Common myeloid progenitor, CD34-positive (primary cell): ENCODE measurements at regions not wholly inside any gene's neighbourhood (a gene's known extent, or its start where the extent isn't known, plus 50 kb on each side); places are given as distances from the start of the nearest gene placed in this dataset.

Experiments
- CTCF ChIA-PET: fragments of 350-600 bp; sonication (Branson Sonifier 250); formaldehyde crosslinking; loops from one replicate; lab custom pipeline; 2021; ENCODE audit warnings: antibody characterized with exemption; lab: Charles Lee
- POLR2A ChIA-PET: fragments of 350-600 bp; sonication (Branson Sonifier 250); formaldehyde crosslinking; loops from one replicate; lab custom pipeline; 2021; ENCODE audit warnings: antibody characterized with exemption; lab: Charles Lee
- DNase-seq, 3 donors: peaks; one replicate each; pipeline versions ENCODE4 v3.0.0 to v3.0.0-alpha.2; 2013
- H3K27ac ChIP-seq, 2 experiments: 1 replicate in 1 of 2; 2 replicates in 1 of 2; pipeline ENCODE4 v1.7.0; 2013; ENCODE audit warnings: inconsistent platforms in 2 of 2, low read length in 2 of 2, mild to moderate bottlenecking in 2 of 2, low read depth in 1 of 2, moderate library complexity in 1 of 2; ENCODE audit not compliant: severe bottlenecking in 2 of 2, insufficient read depth in 1 of 2, poor library complexity in 1 of 2
- H3K27me3 ChIP-seq, 5 experiments: replicated peaks in 2 of 5; 1 replicate in 3 of 5; 2 replicates in 2 of 5; pipeline versions ENCODE4 v1.6.1 to v1.7.0; 2013; ENCODE audit warnings: low read length in 4 of 5, mild to moderate bottlenecking in 2 of 5, moderate library complexity in 2 of 5, inconsistent platforms in 1 of 5; ENCODE audit not compliant: insufficient read depth in 5 of 5, control insufficient read depth in 4 of 5
- H3K36me3 ChIP-seq, 4 experiments: 1 replicate in 2 of 4; 2 replicates in 2 of 4; pipeline versions ENCODE4 v1.6.1 to v1.7.0; 2013; ENCODE audit warnings: low read length in 3 of 4, control low read depth in 1 of 4, mild to moderate bottlenecking in 1 of 4; ENCODE audit not compliant: control insufficient read depth in 4 of 4, insufficient read depth in 4 of 4
- H3K4me1 ChIP-seq, 4 experiments: 1 replicate in 3 of 4; 2 replicates in 1 of 4; pipeline versions ENCODE4 v1.6.1 to v1.7.1; 2013; ENCODE audit warnings: low read length in 3 of 4, mild to moderate bottlenecking in 3 of 4, control low read depth in 1 of 4, inconsistent platforms in 1 of 4, moderate library complexity in 1 of 4; ENCODE audit not compliant: control insufficient read depth in 4 of 4, insufficient read depth in 4 of 4; ENCODE audit errors: control extremely low read depth in 1 of 4
- H3K4me3 ChIP-seq, 7 experiments: 1 replicate in 4 of 7; 2 replicates in 3 of 7; pipeline versions ENCODE4 v1.5.1 to v1.7.0; 2013; ENCODE audit warnings: mild to moderate bottlenecking in 7 of 7, low read length in 6 of 7, moderate library complexity in 6 of 7, inconsistent platforms in 2 of 7, low read depth in 2 of 7, control low read depth in 1 of 7; ENCODE audit not compliant: insufficient read depth in 4 of 7, control insufficient read depth in 1 of 7; ENCODE audit errors: extremely low read depth in 1 of 7
- H3K9me3 ChIP-seq, 5 experiments: 1 replicate in 4 of 5; 2 replicates in 1 of 5; pipeline versions ENCODE4 v1.6.1 to v1.7.1; 2013; ENCODE audit warnings: low read length in 4 of 5, mild to moderate bottlenecking in 2 of 5, inconsistent platforms in 1 of 5, low read depth in 1 of 5, moderate library complexity in 1 of 5; ENCODE audit not compliant: control insufficient read depth in 4 of 5, insufficient read depth in 2 of 5; ENCODE audit errors: control extremely low read depth in 1 of 5
- WGBS: methylation state at CpG from one replicate; pipeline ENCODE4 v1.1.5; 2013; ENCODE audit not compliant: insufficient coverage; 5-methylcytosine and 5-hydroxymethylcytosine counted together

DNA sequence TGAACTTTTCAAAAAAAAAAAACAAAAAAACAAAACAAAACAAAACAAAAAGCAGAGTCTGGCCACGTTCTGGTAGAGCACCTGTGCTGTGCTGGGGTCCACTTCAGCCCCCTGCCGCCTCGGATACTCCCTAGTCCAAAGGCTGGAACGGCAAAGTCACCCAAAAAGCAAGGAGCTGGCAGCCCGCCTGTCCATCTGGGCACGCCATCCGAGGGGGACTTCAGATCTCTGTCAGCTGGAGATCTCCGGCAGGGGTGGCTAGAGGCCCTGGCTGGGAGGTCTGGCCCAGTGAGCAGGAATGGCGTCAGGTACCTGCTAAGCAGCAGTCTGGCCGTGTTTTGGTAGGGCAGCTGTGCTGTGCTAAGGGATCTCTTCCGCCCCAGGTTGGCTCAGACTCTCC is 152.3 kb upstream of the ZNF516 start:
- Histone ChIP-seq H3K36me3 (no peaks in the 10 kb centered on the region), H3K4me1 (no peaks in the 10 kb centered on the region), H3K4me3 (no peak overlapping the region), H3K9me3 (no peaks in the 10 kb centered on the region), H3K27ac (no peak overlapping the region), H3K27me3 (peaks cover 0 to 3% (median 0%) of the 10 kb centered on the region in 5 experiments)
- CTCF ChIA-PET, result no interaction called here
- no peak for DNase-seq
- POLR2A ChIA-PET, result no interaction called here
- WGBS, result 89% methylated on average over 11 of the region's 11 CpGs

DNA sequence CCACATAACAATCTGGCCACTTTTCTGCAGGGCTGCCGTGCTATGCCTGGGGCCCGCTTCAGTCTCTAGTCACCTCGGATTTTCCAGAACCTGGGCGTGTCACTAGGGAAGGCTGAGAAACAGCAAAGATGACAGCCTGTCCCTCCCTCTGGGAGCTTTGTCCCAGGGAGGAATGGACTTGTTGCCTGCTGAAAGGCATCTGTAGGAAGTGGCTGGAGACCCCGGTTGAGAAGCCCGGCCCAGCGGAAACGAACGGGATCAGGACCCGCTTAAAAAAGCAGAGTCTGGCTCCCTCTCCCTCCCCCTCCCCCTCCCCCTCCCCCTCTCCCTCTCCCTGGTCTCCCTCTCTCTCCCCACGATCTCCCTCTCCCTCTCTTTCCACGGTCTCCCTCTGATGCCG is 149.5 kb upstream of the ZNF516 start:
- no peak overlapping the region for H3K4me3 ChIP-seq
- no peaks in the 10 kb centered on the region for H3K36me3 ChIP-seq
- DNase-seq, result no peak
- 98% methylated on average over 4 of the region's 13 CpGs for WGBS
- H3K9me3 ChIP-seq, result no peaks in the 10 kb centered on the region
- no peak overlapping the region for H3K27ac ChIP-seq
- H3K27me3 ChIP-seq, result peaks cover 0 to 2% (median 0%) of the 10 kb centered on the region in 5 experiments
- POLR2A ChIA-PET, result no interaction called here
- no peaks in the 10 kb centered on the region for H3K4me1 ChIP-seq
- CTCF ChIA-PET, result no interaction called here

DNA sequence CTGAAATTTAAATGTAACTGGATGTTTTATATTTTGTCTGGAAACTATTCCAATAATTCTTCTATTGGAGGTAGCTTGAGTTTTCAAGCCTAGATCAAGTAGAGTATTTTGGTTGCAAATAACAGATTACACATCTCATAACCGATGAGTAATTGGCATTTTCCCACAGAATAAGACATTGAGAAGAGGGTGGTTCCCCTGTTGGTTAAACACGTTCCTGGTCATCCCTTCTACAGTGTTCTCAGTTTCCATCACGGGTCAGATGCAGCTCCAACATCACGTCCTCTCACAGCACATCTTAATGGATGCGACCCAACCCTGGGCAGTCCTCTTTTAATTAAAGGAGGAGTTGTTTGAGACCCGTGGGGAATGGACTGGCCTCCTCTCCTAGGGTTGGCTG is 149.0 kb upstream of the ZNF516 start:
- Histone ChIP-seq H3K4me3 (no peak overlapping the region), H3K9me3 (no peaks in the 10 kb centered on the region), H3K4me1 (peaks cover 0 to 3% (median 0%) of the 10 kb centered on the region in 4 experiments), H3K36me3 (no peaks in the 10 kb centered on the region), H3K27ac (no peak overlapping the region), H3K27me3 (peaks cover 0 to 2% (median 0%) of the 10 kb centered on the region in 5 experiments)
- 86% methylated on average over 3 of the region's 6 CpGs for WGBS
- DNase-seq, result no peak
- ChIA-PET POLR2A (no interaction called here), CTCF (no interaction called here)

DNA sequence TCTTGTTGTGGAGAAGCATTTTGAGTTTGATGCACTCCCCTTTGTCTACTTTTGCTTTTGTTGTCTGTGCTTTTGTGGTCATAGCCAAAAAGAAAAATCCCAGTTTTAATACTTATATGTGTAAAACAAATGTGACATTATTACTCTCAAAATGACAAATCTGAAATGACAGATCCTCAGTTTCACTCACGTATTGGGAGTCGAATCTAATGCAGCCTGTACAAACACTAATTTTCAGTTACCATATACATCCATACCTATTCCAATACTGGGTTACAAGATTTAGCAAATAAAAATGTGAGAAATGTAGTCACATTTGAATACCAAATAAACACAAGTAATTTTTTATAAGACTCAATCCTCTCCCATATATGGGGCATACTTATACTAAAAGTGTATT is 148.2 kb upstream of the ZNF516 start:
- Histone ChIP-seq H3K9me3 (no peaks in the 10 kb centered on the region), H3K4me1 (peaks cover 0 to 11% (median 3%) of the 10 kb centered on the region in 4 experiments), H3K36me3 (no peaks in the 10 kb centered on the region), H3K27me3 (peaks cover 0 to 2% (median 0%) of the 10 kb centered on the region in 5 experiments), H3K4me3 (no peak overlapping the region), H3K27ac (no peak overlapping the region)
- WGBS, result no CpG with 5 or more reads among the region's 2 CpGs
- no peak for DNase-seq
- ChIA-PET POLR2A (no interaction called here), CTCF (no interaction called here)

DNA sequence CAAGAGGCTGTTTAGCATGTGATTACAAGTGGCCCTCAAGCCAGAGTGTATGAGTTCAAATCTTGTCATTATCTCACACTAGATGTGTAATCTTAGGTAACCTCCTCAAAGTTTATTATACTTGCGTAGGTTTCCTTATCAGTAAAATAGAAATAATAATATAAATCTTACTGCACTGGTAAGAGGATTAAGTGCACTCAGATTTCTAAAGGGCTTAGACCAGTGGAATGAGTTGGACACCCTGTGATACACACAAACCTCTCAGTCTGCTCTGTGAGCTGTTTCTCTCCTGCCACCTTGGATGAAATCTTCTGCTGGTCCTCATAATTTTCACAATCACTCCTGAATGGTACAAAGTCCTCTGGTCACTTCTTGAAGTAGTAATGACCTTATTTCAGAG is 145.4 kb upstream of the ZNF516 start:
- no peak overlapping the region for H3K27ac ChIP-seq
- DNase-seq, result no peak
- H3K27me3 ChIP-seq, result no peaks in the 10 kb centered on the region
- peaks cover 0 to 12% (median 3%) of the 10 kb centered on the region in 4 experiments for H3K4me1 ChIP-seq
- no peak overlapping the region for H3K4me3 ChIP-seq
- no CpG with 5 or more reads among the region's 1 CpG for WGBS
- no peaks in the 10 kb centered on the region for H3K9me3 ChIP-seq
- ChIA-PET CTCF (no interaction called here), POLR2A (no interaction called here)
- no peaks in the 10 kb centered on the region for H3K36me3 ChIP-seq

DNA sequence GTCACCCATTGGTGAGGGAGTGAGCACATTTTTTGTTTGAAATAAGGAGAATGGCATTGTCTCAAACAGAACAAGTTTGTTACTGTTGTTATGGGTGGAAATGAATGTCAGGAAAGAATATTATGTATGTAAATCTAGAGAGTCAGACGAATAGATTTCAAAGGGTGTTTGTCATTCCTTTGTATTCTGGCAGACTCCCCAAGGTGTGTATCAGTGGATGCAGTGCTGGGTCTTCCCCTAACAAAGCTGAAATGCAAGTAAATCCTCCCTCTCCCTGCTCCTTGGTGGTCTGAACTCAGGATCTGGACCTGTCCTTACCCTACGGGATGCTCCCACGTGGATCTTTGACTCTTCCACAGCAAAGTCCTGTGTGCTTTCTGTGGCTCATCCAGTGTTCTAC is 139.5 kb upstream of the ZNF516 start:
- ChIA-PET POLR2A (interaction anchor here (0.6 kb wide), 1 partner anchor 20 kb away, joined by 3 read pairs; no protein-coding TSS in a partner anchor), CTCF (interaction anchor here (0.7 to 2.4 kb wide), 3 partner anchors 14 to 27 kb away, joined by 3 to 11 read pairs (median 8); no protein-coding TSS in a partner anchor)
- no peaks in the 10 kb centered on the region for H3K27me3 ChIP-seq
- 95% methylated on average over 3 of the region's 3 CpGs for WGBS
- no peak overlapping the region for H3K27ac ChIP-seq
- no peaks in the 10 kb centered on the region for H3K36me3 ChIP-seq
- no peak for DNase-seq
- H3K4me1 ChIP-seq, result peaks cover 0 to 12% (median 3%) of the 10 kb centered on the region in 4 experiments
- H3K9me3 ChIP-seq, result peaks cover 0 to 3% (median 0%) of the 10 kb centered on the region in 5 experiments
- H3K4me3 ChIP-seq, result no peak overlapping the region

DNA sequence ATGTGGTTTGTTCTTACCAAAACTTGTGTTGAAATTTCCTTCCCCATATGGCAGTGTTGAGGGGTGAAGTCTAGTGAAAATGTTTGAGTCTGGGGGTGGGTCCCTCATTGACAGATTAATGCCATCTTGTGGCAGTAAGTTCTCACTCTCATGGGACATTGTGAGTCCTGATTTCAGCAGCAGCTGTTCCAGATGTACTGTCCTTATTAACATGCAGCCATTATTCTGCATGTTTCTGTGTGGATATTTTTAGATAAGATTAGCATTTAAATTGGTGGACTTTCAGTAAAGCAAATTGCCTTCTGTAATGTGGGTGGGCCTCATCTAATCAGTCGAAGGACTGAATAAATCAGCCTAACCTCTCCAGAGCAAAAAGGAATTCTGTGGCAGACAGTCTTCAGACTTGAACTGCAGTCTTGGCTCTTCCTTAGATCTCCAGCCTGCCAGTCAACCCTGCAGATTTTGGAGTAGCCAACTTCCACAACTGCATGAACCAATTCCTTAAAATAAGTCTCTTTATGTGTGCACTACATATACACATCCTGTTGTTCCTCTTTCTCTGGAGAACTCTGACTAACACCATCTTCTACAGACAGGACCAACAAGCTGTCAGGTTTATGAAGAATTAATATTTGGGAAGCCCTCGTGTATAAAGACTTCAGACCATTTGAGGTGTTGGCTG is 138.7 kb upstream of the ZNF516 start:
- CTCF ChIA-PET, result interaction anchor here (2.2 to 2.4 kb wide), 2 partner anchors 13 to 27 kb away, joined by 8 to 11 read pairs; no protein-coding TSS in a partner anchor
- H3K27me3 ChIP-seq, result no peaks in the 10 kb centered on the region
- DNase-seq, result peak in 2 of 3 donors; percentile 53 to 60
- WGBS, result 100% methylated on average over 1 of the region's 2 CpGs
- H3K4me1 ChIP-seq, result peaks cover 0 to 7% (median 3%) of the 10 kb centered on the region in 4 experiments
- H3K9me3 ChIP-seq, result peaks cover 0 to 3% (median 0%) of the 10 kb centered on the region in 5 experiments
- H3K27ac ChIP-seq, result no peak overlapping the region
- no peak overlapping the region for H3K4me3 ChIP-seq
- POLR2A ChIA-PET, result no interaction called here
- H3K36me3 ChIP-seq, result no peaks in the 10 kb centered on the region
